ENCODE measurements at regions not wholly inside any gene's neighbourhood (a gene's known extent, or its start where the extent isn't known, plus 50 kb on each side); places are given as distances from the start of the nearest gene placed in this dataset.

DNA sequence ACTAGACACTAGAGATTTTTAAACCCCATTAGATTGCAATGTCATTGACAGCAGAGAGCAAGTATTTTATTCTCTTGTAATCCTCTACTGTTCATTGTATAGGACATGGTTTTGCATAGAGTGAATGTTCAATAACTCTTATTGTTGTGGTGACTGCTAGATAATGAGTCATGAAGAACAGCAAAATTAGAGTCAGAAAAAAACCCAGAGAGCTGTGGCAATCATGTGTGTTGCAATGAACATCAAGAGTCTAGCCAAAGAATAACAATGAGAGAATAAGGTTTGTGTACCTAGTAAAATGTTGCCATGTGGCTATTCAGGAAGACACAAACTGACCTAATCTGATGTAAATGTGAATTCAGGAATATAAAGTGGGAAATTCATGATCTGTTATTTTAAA lies 684.0 kb downstream of the DSC3 start:
- no peaks in the 10 kb centered on the region for H3K36me3 ChIP-seq (replicated peaks in 1 of 2; ENCODE audit: control insufficient read depth in 1 of 2, insufficient read depth in 2 of 2, low read length in 2 of 2)
- no peak overlapping the region for H2AFZ ChIP-seq (ENCODE audit: low read length)
- FAIRE-seq, result no peak
- ChIA-PET CTCF (ENCODE audit: low intra/inter-chr PET ratio, low total read pairs) (no interaction called here), POLR2A (no interaction called here)
- TF ChIP-seq CEBPB (IDR thresholded peaks at IDR 0.05; ENCODE audit: borderline replicate concordance, low read depth, low read length) (peak; percentile 0; the same call in 1 of the 2 replicates), ZFP1 (CRISPR knock-in tag; IDR thresholded peaks at IDR 0.05) (no peak), ZSCAN20 (CRISPR knock-in tag; IDR thresholded peaks at IDR 0.05; ENCODE audit: borderline replicate concordance) (no peak)
- no peak for DNase-seq (ENCODE audit: low spot score)
- H3K4me3 ChIP-seq (replicated peaks in 1 of 3; ENCODE audit: insufficient read depth in 1 of 3, low read depth in 2 of 3, low read length in 3 of 3), result no peak overlapping the region
- no peak overlapping the region for H3K9ac ChIP-seq (ENCODE audit: insufficient read depth, low read depth, low read length)
- no peak overlapping the region for H3K4me2 ChIP-seq (ENCODE audit: low read depth, low read length)
- no peaks in the 10 kb centered on the region for H4K20me1 ChIP-seq (ENCODE audit: insufficient read depth, low read length)
- BruUV-seq (replicated peaks), result no TSS peak
- H3K27ac ChIP-seq (ENCODE audit: extremely low read length, insufficient read depth, low read length), result no peak overlapping the region
- intact Hi-C loops (cut with micrococcal nuclease; ENCODE audit: unreplicated experiment), result no loop called here
- H3K79me2 ChIP-seq (ENCODE audit: insufficient read depth, low read length), result no peaks in the 10 kb centered on the region
- in situ Hi-C loops (cut with HindIII; ENCODE audit: extremely low pct_ligation_motif_present, low pct_unique_long_range_greater_than_20kb), result no loop called here
- ATAC-seq, result no peak
- H3K27me3 ChIP-seq (ENCODE audit: control insufficient read depth in 1 of 2, insufficient read depth in 2 of 2, low read length in 2 of 2), result no peaks in the 10 kb centered on the region; a peak in 1 of 5 replicates
- no peaks in the 10 kb centered on the region for H3K9me3 ChIP-seq (ENCODE audit: low read length)
- no peaks in the 10 kb centered on the region for H3K4me1 ChIP-seq (ENCODE audit: insufficient read depth, low read length)

DNA sequence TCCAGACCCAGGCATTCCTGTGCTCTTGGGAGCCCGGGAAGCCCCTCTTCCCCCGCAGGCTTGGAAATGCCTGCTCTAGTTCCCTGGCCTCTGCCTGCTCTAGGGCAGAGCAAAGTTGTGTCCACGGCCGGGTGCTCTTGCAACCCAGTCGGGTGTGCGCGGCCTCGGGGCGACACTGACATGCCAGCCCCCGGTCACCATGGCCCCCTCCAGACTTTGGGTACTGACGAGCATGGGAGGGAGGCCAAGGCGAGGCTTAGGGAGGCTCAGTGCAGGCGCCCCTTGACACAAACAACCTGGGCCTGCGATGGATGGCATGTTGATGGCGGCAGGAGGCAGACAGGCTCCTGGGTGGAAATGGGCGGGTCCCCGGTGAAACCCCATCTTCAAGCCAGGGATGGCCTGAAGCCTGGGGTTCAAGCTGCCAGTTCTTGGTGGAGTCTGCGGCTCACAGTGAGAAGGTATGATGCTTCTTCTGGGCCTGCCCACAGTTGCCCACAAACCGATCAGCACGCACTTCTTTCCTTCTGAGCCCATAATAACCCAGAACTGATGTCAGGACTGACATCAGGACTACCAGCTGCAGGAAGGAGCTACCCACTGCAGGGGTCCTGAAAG lies 689.9 kb downstream of the DSC3 start:
- Histone ChIP-seq H3K4me3 (replicated peaks in 1 of 3; ENCODE audit: insufficient read depth in 1 of 3, low read depth in 2 of 3, low read length in 3 of 3) (no peak overlapping the region), H3K9ac (ENCODE audit: insufficient read depth, low read depth, low read length) (no peak overlapping the region), H3K4me2 (ENCODE audit: low read depth, low read length) (no peak overlapping the region), H3K27ac (ENCODE audit: extremely low read length, insufficient read depth, low read length) (no peak overlapping the region), H3K79me2 (ENCODE audit: insufficient read depth, low read length) (no peaks in the 10 kb centered on the region), H3K27me3 (ENCODE audit: control insufficient read depth in 1 of 2, insufficient read depth in 2 of 2, low read length in 2 of 2) (no peaks in the 10 kb centered on the region; a peak in 1 of 5 replicates), H4K20me1 (ENCODE audit: insufficient read depth, low read length) (no peaks in the 10 kb centered on the region), H2AFZ (ENCODE audit: low read length) (no peak overlapping the region), H3K9me3 (ENCODE audit: low read length) (no peaks in the 10 kb centered on the region; the same call in 1 of the 2 replicates), H3K4me1 (ENCODE audit: insufficient read depth, low read length) (no peaks in the 10 kb centered on the region), H3K36me3 (replicated peaks in 1 of 2; ENCODE audit: control insufficient read depth in 1 of 2, insufficient read depth in 2 of 2, low read length in 2 of 2) (no peaks in the 10 kb centered on the region)
- no peak for TF ChIP-seq ZBTB38 (CRISPR knock-in tag; IDR thresholded peaks at IDR 0.05)
- TF ChIP-seq ZMYM3 (CRISPR knock-in tag; IDR thresholded peaks at IDR 0.05), result no peak
- TF ChIP-seq MAF1 (CRISPR knock-in tag; IDR thresholded peaks at IDR 0.05; ENCODE audit: borderline replicate concordance), result no peak
- no peak for TF ChIP-seq STAT5B (CRISPR knock-in tag; IDR thresholded peaks at IDR 0.05)
- TF ChIP-seq PTBP1 (IDR thresholded peaks at IDR 0.05; ENCODE audit: low read depth, low read length, poor library complexity, severe bottlenecking), result no peak
- TF ChIP-seq RXRA (CRISPR knock-in tag; IDR thresholded peaks at IDR 0.05), result no peak
- no peak for TF ChIP-seq ELF4 (CRISPR knock-in tag; IDR thresholded peaks at IDR 0.05; ENCODE audit: borderline replicate concordance)
- no peak for TF ChIP-seq ZSCAN30 (CRISPR knock-in tag; IDR thresholded peaks at IDR 0.05)
- no peak for TF ChIP-seq ZFYVE20 (CRISPR knock-in tag; IDR thresholded peaks at IDR 0.05; ENCODE audit: borderline replicate concordance, low read depth)
- TF ChIP-seq ASH2L (IDR thresholded peaks at IDR 0.05; ENCODE audit: insufficient read length, low read depth, low read length), result no peak
- no peak for TF ChIP-seq KLF9 (CRISPR knock-in tag; IDR thresholded peaks at IDR 0.05; ENCODE audit: low read depth)
- no peak for TF ChIP-seq ZSCAN20 (CRISPR knock-in tag; IDR thresholded peaks at IDR 0.05; ENCODE audit: borderline replicate concordance)
- TF ChIP-seq ZNF550 (CRISPR knock-in tag; IDR thresholded peaks at IDR 0.05; ENCODE audit: borderline replicate concordance), result no peak
- DNase-seq (ENCODE audit: low spot score) (no peak), FAIRE-seq (no peak), ATAC-seq (no peak)
- no TSS peak for BruUV-seq (replicated peaks)
- 38% methylated on average over 8 of the region's 20 CpGs for WGBS (ENCODE audit: low lambda C conversion rate)
- ChIA-PET CTCF (ENCODE audit: low intra/inter-chr PET ratio, low total read pairs) (no interaction called here), POLR2A (no interaction called here)
- intact Hi-C loops (cut with micrococcal nuclease; ENCODE audit: unreplicated experiment) (no loop called here), in situ Hi-C loops (cut with HindIII; ENCODE audit: extremely low pct_ligation_motif_present, low pct_unique_long_range_greater_than_20kb) (no loop called here)
